Left forelimb (tissue), 1 donor: ENCODE measurements at regions not wholly inside any gene's neighbourhood (a gene's known extent, or its start where the extent isn't known, plus 50 kb on each side); places are given as distances from the start of the nearest gene placed in this dataset.
"Not testable (repeated sequence)": the region's sequence is repeated elsewhere in the genome, so short reads cannot be mapped to it uniquely, and the experiment has no call there.

Source experiments
- DNase-seq: peaks from one replicate; pipeline ENCODE4 v3.0.0-alpha.2; 2018; ENCODE audit warnings: low spot score

DNA sequence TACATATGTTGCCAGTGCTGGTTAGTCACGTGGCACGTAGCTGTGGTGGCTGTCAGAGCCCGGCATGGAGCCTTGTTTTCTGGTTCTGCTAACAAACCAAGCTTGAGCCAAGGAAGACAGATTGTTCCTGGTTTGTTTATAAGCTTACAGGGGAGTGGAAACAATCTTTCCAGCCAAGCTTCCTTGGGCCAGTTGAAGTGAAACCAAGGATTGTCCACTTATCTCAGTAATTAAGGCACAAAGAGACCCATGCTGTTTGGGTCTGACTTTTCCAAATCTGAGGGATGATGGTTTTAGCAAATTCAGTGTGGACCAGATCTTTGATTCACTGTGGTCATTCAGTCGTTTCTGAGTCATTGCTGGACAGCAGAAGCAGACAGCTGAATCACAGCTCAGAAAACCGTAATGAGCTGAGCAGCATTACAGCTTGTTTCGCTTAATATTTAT lies 297.3 kb upstream of the COBL start:
- no peak for DNase-seq

DNA sequence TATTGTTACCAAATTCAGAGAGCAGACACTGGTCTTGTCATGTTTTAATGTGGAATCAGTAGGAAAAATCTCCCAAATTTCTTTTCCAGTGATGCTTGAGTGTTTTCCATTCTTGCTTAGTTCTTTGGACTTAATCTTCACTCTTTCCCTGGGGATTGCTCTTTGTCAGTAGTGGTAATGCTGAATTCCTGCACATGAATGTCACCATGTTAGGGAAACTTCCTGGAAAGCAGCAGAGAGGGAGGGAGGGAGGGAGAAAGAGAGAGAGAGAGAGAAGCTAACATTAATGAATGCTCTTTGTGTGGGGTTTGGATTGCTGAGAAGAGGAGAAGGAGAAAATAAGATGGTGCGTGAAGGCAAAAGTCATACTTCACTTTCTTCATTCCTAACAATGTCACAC lies 295.3 kb upstream of the COBL start:
- no peak for DNase-seq

- DNase-seq, result no peak
Measured at GRCh38 chr7:51607447-51607846, 290.8 kb upstream of the COBL start.

DNA sequence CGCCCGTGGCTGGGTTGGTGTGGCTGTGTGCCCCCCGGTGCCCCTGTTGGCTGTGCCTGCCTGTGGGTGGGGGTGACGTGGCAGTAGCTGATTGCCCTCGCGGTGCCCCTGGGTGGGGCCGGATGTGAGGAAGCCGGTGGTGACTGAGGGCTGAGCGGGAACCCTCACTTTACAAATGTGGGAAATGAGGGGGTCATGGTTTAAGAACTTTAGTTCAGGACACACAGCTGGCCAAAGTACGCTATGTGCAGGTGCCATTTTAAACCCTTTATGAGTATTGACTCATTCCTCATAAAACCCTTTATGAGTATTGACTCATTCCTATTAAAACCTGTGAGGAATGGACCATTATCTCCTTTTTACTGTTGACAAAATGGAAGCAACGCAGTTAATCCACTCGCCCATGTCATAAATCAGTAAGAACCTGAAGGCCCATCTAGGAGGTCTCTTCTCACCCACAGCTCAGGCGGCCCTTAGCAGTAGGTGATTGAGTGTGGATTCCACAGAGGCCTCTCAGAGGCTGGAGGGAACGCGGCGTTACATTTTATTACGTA lies 290.1 kb upstream of the COBL start:
- DNase-seq, result no peak

DNA sequence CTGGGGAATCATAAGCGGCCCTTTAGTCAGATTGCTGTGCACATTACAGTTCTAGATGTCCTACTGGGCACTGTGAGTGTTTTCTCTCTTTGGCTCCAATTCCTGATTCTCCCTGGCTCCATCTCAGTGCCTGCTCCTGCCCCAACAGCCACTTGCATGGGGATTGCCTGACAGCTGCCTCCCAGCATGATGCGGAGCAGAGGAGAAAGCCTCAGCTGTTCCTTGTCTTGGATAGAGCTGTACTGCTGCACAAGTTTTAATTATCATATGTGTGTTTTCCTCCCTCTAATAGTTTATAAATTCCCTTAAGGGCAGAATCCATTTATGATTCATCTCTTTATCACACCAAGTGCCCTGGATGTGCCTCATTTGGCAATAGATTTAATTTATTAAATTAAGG lies 285.8 kb upstream of the COBL start:
- no peak for DNase-seq

DNA sequence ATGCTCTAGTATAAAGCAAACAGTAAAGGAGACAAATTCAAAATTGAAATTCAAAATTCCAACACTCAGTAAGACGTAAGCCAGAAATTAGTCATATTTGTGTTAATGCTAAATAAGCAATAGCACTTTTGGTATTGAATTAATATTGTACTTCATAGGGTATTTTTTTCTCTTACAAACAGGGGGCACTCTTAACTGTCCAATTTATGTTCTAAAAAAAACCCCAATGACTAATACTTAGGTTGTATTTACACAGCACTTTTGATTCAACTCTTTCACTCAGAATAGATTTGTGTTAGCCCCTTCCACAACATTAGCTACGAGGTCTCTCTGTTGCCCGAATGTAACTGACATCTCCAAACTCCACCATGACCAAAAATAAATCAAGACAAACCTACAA lies 284.9 kb upstream of the COBL start:
- no peak for DNase-seq

GRCh38 chr7:51599935-51600334 lies 283.3 kb upstream of the COBL start:
- DNase-seq, result not testable (repeated sequence)

- DNase-seq, result no peak
Measured at GRCh38 chr7:51593628-51594027, 277.0 kb upstream of the COBL start.

- DNase-seq, result no peak
Measured at GRCh38 chr7:51592842-51593599, 276.4 kb upstream of the COBL start.

- no peak for DNase-seq
Measured at GRCh38 chr7:51591223-51591622, 274.6 kb upstream of the COBL start.

GRCh38 chr7:51590746-51591145 lies 274.1 kb upstream of the COBL start:
- no peak for DNase-seq

DNA sequence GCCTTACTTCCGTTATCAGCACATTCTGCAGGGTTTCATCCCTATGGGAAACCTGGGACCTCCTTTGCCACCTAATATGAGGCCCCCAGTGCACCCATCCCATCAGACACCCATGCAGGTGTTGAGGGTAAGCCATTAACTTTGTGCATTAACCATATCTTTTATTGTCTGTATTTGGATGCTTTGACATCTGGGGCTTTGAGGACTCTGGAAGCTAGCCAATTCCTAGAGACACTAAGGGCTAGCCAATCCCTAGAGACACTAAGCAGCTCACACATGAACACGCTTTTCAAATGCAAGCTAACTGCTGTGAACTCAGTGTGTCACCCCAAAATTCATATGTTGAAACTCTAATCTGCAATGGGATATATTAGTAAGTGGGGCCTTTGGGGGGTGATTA lies 272.5 kb upstream of the COBL start:
- no peak for DNase-seq

GRCh38 chr7:51587604-51588003 lies 271.0 kb upstream of the COBL start:
- DNase-seq, result no peak

DNA sequence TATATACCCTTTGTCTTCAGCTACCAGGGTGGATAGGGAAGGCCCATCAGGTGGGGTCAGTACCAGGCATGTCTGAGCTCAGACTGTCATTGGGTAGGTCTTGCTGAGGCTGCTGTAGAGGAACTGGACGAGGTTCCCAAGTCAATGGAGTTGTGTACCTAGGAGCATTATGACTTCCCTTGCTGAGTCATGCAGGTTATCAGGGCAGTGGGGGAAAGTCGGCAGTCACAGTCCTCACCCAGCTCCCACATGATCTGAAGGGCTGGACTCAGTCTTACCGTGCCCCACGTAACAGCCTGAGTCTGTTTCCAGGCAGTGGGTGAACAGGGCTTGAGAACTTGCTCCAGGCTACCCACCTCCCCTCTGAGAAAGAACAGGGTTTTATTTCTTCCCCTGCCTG lies 260.8 kb upstream of the COBL start:
- no peak for DNase-seq

- no peak for DNase-seq
Measured at GRCh38 chr7:51569581-51569980, 253.0 kb upstream of the COBL start.

- no peak for DNase-seq
Measured at GRCh38 chr7:51569176-51569575, 252.6 kb upstream of the COBL start.

DNA sequence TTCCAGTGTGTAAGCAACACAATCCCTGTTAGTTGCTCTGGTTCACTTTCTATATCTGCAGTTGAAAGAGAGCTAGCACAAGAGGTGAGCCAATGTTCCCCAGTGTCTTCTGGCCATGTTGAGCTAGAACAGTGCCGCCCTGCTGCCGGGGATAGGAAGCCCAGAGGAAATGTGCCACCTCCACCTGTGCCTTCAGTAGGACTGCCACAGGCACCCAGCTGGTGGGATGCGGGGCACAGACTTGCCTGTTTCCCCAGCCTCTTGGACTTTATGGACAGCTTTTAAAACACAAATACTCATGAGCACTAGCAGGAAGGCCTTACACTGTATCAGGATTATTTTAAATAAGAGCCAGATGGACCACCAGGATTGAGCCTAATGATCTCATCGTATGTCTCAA lies 234.5 kb upstream of the COBL start:
- DNase-seq, result no peak

GRCh38 chr7:51545131-51545530 lies 228.5 kb upstream of the COBL start:
- no peak for DNase-seq

DNA sequence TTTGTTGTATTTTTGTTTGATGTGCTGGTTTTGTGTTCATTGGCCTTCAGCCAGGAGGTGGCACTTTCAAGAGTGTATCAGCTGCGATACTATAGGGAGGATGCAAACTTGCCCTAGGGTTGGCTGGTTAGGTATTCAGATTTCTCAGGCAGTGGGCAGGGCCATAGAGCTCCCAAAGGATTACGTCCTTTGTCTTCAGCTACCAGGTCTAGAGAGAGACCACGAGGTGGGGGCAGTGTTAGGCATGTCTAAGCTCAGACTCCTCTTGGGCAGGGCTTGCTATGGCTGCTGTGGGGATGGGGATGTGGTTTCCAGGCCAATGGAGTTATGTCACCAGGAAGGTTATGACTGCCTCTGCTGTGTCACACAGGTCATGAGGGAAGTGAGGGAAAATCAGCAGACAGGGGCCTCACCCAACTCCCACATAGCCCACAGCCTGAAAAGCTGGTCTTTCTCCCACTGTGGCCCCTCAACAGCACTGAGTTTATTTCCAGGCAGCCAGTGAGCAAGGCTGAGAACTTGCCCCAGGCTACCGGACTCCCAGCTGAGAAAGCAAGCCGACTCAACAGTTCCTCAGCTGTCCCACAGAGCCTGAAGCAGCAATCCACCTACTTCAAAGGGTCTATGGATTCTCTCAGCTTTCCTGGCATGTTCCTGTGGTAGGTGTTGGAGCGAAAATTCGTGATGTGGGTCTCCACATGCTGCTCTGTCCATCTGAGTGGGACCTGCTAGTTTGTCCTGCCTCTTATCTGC lies 227.4 kb upstream of the COBL start:
- no peak for DNase-seq

DNA sequence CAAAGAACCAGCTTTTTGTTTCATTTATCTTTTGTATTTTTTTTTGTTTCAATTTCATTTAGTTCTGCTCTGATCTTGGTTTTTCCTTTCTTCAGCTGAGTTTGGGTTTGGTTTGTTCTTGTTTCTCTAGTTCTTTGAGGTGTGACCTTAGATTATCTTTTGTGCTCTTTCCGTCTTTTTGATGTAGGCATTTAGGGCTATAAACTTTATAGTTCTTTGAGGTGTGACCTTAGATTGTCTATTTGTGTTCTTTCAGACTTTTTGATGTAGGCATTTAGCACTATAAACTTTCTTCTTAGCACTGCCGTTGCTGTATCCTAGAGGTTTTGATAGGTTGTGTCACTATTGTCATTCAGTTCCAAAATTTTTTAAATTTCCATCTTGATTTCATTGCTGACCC lies 224.3 kb upstream of the COBL start:
- not testable (repeated sequence) for DNase-seq

- DNase-seq, result no peak
Measured at GRCh38 chr7:51539840-51540239, 223.2 kb upstream of the COBL start.

DNA sequence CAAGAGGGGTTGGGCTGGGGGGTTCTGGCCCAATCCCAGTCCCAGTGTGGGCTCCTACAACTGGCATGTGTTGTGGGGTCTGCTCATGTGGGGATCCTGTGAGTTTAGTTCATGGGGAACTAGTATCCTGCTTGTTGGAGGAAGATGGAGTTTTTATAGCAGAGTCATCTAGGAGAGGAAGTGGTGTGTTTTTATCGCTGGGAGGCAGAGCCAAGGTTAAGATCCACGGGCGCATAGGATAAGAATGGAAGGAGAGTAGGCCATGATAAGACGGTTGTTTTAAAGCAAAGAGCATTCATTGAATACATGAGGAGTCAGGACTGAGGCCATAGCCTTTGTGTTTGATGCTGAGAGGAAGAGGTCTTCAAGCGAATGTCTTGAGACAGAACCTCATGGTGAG lies 211.6 kb upstream of the COBL start:
- DNase-seq, result no peak

DNA sequence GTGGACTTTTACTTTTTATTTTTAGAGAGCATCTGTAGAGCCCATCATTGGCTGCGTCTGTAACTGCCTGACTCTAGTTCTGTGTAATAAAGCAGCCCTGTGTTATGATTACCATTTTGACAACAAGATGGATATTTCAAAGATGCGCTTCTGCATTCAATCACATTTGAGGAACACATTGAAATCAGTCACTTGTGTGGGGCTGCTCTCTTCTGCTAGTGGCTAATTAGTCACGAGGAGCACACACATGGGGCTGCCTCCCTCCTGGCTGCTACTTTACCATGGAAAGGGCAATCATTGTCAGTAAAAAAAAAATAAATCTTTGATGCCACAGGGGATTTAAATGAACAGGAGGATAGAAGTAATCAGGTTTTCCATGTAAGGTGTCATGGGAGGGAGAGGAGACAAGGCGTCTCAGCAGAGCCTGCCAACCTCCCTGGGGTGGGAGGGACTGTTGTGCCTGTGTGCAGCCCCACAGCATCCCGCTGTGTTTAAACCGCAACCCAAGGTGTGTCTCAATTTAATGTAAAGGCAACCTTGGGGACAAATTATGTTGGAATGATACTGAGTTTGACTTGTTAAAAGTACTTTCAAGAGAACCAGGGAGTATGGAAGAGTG lies 205.2 kb upstream of the COBL start:
- DNase-seq, result no peak
